OCI-LY3 (cell line): ENCODE measurements at regions not wholly inside any gene's neighbourhood (a gene's known extent, or its start where the extent isn't known, plus 50 kb on each side); places are given as distances from the start of the nearest gene placed in this dataset.

Experiments
- H2AFZ ChIP-seq: fragments of 200-600, 300-600 bp; shearing (Covaris generic); 2 replicates; pipeline ENCODE4 v1.6.0; 2014; ENCODE audit warnings: antibody characterized with exemption, low read depth, low read length
- H3K27ac ChIP-seq: fragments of 200-600, 300-600 bp; sonication (generic); 2 replicates; pipeline ENCODE4 v1.5.1; 2014; ENCODE audit warnings: mild to moderate bottlenecking, low read length, moderate library complexity, mixed read lengths
- H3K27me3 ChIP-seq: fragments of 200-600, 300-600 bp; sonication (generic); 2 replicates; pipeline ENCODE4 v1.6.1; 2014; ENCODE audit warnings: low read depth, low read length, mixed read lengths
- H3K36me3 ChIP-seq: fragments of 200-600, 300-600 bp; sonication (generic); replicated peaks from 2 replicates; pipeline ENCODE3; 2014; ENCODE audit warnings: low read depth, low read length, mixed read lengths
- H3K4me1 ChIP-seq: fragments of 300-600, 200-600 bp; sonication (generic); 2 replicates; pipeline ENCODE4 v1.6.1; 2014; ENCODE audit warnings: low read length, mixed read lengths
- H3K4me2 ChIP-seq: fragments of 200-600, 300-600 bp; sonication (generic); 2 replicates; pipeline ENCODE4 v1.6.1; 2014; ENCODE audit warnings: low read length, mixed read lengths
- H3K4me3 ChIP-seq: fragments of 300-600, 200-600 bp; sonication (generic); 2 replicates; pipeline ENCODE4 v1.5.1; 2014; ENCODE audit warnings: antibody characterized with exemption, mild to moderate bottlenecking, low read length, moderate library complexity
- H3K79me2 ChIP-seq: fragments of 300-600, 200-600 bp; shearing (Covaris generic); 2 replicates; pipeline ENCODE4 v1.6.1; 2014; ENCODE audit warnings: mild to moderate bottlenecking, low read length, mixed read lengths
- H3K9ac ChIP-seq: fragments of 300-600, 200-600 bp; shearing (Covaris generic); 2 replicates; pipeline ENCODE4 v1.6.0; 2014; ENCODE audit warnings: mild to moderate bottlenecking, low read length, moderate library complexity
- H3K9me3 ChIP-seq: fragments of 200-600, 300-600 bp; shearing (Covaris generic); 2 replicates; pipeline ENCODE4 v1.6.1; 2014; ENCODE audit warnings: low read length, mixed read lengths; ENCODE audit not compliant: insufficient read depth
- H4K20me1 ChIP-seq: fragments of 200-600, 300-600 bp; sonication (generic); 2 replicates; pipeline ENCODE4 v1.6.1; 2016; ENCODE audit warnings: low read length, mixed read lengths; ENCODE audit not compliant: insufficient read depth
- EZH2phosphoT487 ChIP-seq: fragments of 200-600 bp; shearing (Covaris generic); IDR thresholded peaks from 2 replicates; pipeline ENCODE4 v1.6.1; 2018; ENCODE audit warnings: antibody characterized with exemption, mixed run types, low read depth
- TF ChIP-seq, protein P1 (sequence below): fragments of 200-600, 300-600 bp; sonication (generic); IDR thresholded peaks from 2 replicates; pipeline ENCODE4 v1.5.1; 2014; ENCODE audit warnings: antibody characterized with exemption, low read length, low read depth

GRCh38 chr7:114851406-114852061, 70.4 kb upstream of the MDFIC start:
- no peaks in the 10 kb centered on the region for H3K27me3 ChIP-seq
- H2AFZ ChIP-seq = no peak overlapping the region
- no peak for TF ChIP-seq EZH2phosphoT487
- TF ChIP-seq, protein P1, sequence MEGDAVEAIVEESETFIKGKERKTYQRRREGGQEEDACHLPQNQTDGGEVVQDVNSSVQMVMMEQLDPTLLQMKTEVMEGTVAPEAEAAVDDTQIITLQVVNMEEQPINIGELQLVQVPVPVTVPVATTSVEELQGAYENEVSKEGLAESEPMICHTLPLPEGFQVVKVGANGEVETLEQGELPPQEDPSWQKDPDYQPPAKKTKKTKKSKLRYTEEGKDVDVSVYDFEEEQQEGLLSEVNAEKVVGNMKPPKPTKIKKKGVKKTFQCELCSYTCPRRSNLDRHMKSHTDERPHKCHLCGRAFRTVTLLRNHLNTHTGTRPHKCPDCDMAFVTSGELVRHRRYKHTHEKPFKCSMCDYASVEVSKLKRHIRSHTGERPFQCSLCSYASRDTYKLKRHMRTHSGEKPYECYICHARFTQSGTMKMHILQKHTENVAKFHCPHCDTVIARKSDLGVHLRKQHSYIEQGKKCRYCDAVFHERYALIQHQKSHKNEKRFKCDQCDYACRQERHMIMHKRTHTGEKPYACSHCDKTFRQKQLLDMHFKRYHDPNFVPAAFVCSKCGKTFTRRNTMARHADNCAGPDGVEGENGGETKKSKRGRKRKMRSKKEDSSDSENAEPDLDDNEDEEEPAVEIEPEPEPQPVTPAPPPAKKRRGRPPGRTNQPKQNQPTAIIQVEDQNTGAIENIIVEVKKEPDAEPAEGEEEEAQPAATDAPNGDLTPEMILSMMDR = no peak
- no peaks in the 10 kb centered on the region for H3K9me3 ChIP-seq
- H3K27ac ChIP-seq = no peak overlapping the region; the same call in 1 of the 2 replicates
- H4K20me1 ChIP-seq = no peaks in the 10 kb centered on the region
- peaks cover 67% of the 10 kb centered on the region for H3K4me1 ChIP-seq
- no peak overlapping the region for H3K9ac ChIP-seq
- H3K4me3 ChIP-seq = 0 out of 2 replicates have a peak overlapping the region, but pooled peaks have one; percentile 9
- H3K36me3 ChIP-seq = peaks cover 3% of the 10 kb centered on the region
- H3K79me2 ChIP-seq = no peaks in the 10 kb centered on the region
- peak overlapping the region; percentile 20 for H3K4me2 ChIP-seq

- H3K79me2 ChIP-seq = no peaks in the 10 kb centered on the region
- H3K9ac ChIP-seq = no peak overlapping the region
- no peaks in the 10 kb centered on the region for H3K9me3 ChIP-seq
- 0 out of 2 replicates have a peak overlapping the region, but pooled peaks have one; percentile 9 for H3K4me3 ChIP-seq
- H3K27me3 ChIP-seq = no peaks in the 10 kb centered on the region
- peaks cover under 1% of the 10 kb centered on the region for H3K36me3 ChIP-seq
- no peak overlapping the region for H2AFZ ChIP-seq
- peak overlapping the region; percentile 20 for H3K4me2 ChIP-seq
- H3K27ac ChIP-seq = no peak overlapping the region
- TF ChIP-seq, protein P1 = no peak
- no peak for TF ChIP-seq EZH2phosphoT487
- H4K20me1 ChIP-seq = no peaks in the 10 kb centered on the region
- peaks cover 65% of the 10 kb centered on the region for H3K4me1 ChIP-seq
Measured at GRCh38 chr7:114852293-114852692, 69.6 kb upstream of the MDFIC start.

GRCh38 chr7:114853189-114853588, 68.7 kb upstream of the MDFIC start:
- H3K4me2 ChIP-seq = peak overlapping the region; percentile 26; the same call in 1 of the 2 replicates
- H2AFZ ChIP-seq = no peak overlapping the region
- H3K79me2 ChIP-seq = no peaks in the 10 kb centered on the region
- peaks cover 58% of the 10 kb centered on the region for H3K4me1 ChIP-seq
- H3K27me3 ChIP-seq = no peaks in the 10 kb centered on the region
- H3K4me3 ChIP-seq = no peak overlapping the region
- no peaks in the 10 kb centered on the region for H3K36me3 ChIP-seq
- no peak overlapping the region for H3K9ac ChIP-seq
- no peaks in the 10 kb centered on the region for H3K9me3 ChIP-seq
- TF ChIP-seq, protein P1 = no peak
- no peak for TF ChIP-seq EZH2phosphoT487
- H4K20me1 ChIP-seq = no peaks in the 10 kb centered on the region
- no peak overlapping the region for H3K27ac ChIP-seq

DNA sequence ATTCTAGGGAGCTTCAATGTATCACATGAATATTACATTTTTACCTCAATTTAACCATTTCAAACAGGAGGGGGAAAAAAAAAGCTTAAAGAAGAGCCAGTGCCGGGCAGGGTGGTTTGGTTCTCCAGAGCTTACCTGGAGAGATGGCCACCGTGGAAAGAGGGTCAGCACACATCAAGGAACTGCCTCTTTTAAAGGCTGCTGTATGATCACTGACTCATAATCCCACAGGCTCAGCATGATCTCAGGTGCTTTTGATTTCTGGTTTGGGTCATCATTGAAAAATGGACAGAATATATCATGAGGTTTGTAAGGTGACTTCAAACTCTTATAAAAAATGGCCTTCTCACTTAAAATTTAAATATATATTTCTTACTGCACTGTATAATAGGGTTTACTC, 67.5 kb upstream of the MDFIC start:
- H3K9ac ChIP-seq = no peak overlapping the region
- H3K9me3 ChIP-seq = no peaks in the 10 kb centered on the region
- H2AFZ ChIP-seq = no peak overlapping the region
- peaks cover 46% of the 10 kb centered on the region for H3K4me1 ChIP-seq
- H3K27ac ChIP-seq = no peak overlapping the region
- no peak overlapping the region for H3K4me3 ChIP-seq
- no peaks in the 10 kb centered on the region for H3K27me3 ChIP-seq
- H3K79me2 ChIP-seq = no peaks in the 10 kb centered on the region
- H3K36me3 ChIP-seq = no peaks in the 10 kb centered on the region
- H3K4me2 ChIP-seq = no peak overlapping the region
- no peaks in the 10 kb centered on the region for H4K20me1 ChIP-seq
- TF ChIP-seq EZH2phosphoT487 = no peak
- TF ChIP-seq, protein P1 = no peak
